DMS53 (cell line): ENCODE measurements at regions not wholly inside any gene's neighbourhood (a gene's known extent, or its start where the extent isn't known, plus 50 kb on each side); places are given as distances from the start of the nearest gene placed in this dataset.
"Not testable (repeated sequence)": the region's sequence is repeated elsewhere in the genome, so short reads cannot be mapped to it uniquely, and the experiment has no call there.

Experiments used
- DNase-seq: peaks from one replicate; lab custom pipeline; 2025; lab: John Stamatoyannopoulos, UW

DNA sequence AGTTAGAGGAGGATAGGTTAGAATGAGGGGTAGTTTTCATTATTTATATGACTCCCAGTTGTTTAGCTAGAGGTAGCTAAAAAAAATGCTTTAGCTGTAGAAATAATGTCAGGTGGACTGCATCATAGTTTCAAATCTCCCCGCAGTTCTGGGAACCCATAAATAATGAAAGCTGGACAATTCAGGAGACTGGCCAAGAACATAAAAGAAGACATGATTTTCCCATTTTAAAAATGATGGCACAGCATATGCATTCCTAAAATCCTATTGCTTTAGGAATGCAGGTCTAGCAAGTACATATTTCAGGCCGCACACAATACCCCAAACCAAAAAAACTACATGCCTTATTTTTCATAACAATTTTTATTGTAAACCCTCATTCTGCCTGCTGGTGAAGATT is 143.3 kb downstream of the CTH start:
- no peak for DNase-seq

DNA sequence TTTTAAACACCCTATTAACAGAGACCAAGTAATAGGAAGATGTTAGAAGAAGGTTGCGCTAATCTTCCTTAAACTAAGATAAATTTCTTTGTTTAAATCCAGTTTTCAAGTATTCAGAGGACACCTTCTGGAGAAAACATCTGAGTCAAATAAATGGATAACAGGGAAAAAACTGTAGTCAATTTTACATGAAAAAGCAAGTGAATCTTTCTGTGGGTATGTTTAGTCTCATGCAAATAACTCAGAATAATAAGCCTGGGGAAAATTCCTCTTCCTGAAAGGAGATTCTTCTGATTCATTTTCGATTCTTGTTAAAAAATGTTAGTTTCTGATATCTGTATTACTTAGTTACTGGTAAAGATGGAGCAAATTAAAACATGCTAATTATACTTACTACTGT is 145.5 kb downstream of the CTH start:
- DNase-seq, result no peak

DNA sequence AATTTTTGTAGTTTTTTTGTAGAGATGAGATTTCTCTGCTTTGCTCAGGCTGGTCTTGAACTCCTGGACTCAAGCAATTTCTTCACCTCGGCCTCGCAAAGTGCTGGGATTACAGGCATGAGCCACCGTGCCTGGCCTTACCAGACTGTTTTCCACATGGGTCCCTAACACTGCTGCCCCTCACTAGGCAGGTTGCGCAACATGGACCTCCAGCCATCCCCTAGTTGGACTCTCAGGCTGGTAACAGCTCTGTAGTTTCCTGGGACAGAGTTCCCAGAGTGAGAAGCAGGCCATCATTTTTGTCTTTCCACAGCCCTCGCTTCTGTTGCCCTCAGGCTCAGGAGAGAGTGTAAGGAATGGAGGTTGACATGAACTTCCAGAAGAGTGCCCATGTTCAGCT is 156.1 kb downstream of the CTH start:
- DNase-seq, result no peak

DNA sequence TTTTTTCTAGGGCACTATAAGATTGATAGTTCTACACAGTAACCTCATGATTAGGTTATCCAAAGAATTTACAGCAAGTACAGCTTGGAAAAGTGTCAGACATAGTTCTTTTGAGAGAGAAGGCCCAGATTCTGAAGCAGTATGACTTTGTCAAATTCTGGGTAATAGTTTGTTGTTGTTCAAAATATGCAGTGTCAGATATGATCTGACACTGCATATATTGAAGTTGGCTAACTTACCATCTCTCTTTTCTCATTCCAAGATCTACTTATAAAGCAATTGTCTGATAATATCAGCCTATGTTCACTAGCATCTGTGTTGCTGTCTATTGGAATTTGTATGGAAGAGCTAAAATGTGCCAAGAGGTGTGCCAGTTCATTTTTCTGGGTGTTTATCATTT is 160.1 kb downstream of the CTH start:
- DNase-seq, result no peak

DNA sequence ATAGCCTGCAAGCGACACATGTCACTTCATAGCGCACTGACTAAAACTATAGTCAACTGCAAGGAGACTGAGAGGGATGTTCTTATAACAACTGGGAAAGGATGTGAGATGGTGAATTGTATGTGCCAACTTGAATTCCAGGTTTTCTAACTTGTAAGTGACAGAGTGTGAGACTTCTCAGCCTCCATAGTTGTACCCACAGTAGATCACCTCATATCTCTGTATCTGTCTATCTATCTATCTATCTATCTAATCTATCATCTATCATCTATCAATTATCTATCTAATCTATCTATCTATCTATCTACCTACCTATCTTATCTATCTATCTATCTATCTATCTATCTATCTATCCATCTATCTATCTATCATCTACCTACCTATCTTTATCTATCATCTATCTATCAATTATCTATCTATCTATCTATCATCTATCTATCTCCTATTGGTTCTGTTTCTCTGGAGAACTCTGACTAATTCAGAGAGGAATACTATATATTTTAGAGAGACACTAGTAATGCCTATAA is 162.3 kb downstream of the CTH start:
- DNase-seq, result no peak

DNA sequence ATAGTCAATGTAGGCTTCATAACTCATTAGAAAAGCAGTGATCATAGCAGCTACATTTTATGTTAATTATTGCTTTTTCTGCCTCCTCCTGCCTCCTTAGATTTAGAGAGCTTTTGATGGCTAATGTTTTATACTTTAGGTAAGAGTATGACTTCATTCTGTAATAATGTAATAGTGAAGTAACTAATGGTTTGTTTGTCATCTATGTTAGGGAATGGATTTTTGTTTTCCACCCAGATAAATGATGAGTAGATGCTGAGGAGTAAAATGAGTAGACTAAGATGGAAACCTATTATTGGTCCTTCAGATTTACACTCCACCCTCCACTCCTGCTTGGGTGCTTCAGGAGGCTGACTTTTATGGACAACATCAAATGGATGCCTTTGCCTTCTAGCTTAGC is 170.6 kb downstream of the CTH start:
- DNase-seq, result no peak

DNA sequence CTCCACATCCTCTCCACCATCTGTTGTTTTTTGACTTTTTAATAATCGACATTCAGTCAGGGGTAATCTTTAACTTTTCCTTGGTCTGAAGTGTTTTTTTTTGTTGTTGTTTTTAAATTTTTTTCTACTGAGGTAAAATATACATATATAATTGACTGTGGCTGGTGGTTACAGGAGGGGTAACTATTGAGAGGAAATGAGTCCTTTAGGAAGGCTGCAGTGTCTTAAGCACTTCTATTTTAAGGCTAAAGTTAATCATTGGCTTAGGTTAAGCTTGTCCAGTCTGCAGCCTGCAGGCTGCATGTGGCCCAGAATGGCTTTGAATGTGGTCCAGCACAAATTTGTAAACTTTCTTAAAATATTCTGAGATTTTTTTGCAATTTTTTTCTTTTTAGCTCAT is 172.5 kb downstream of the CTH start:
- peak; percentile 76 for DNase-seq

DNA sequence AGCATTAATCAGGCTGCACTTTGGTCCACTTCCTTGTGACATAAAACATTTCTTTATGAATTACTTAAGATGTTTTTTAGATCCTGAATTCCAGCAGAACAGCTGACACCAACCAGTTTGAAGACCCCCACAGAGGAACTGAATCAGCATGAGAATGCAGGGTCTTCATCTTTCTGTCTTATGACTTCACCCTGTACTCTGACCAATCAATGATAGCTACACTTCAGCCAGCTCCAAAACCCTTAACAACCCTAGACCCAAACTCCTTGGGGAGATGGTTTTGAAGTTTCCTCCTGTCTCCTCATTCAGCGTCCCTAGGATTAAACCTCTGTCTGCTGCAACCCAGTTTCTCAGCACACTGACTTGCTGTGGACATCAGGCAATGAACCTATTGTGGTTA is 175.0 kb downstream of the CTH start:
- no peak for DNase-seq

DNA sequence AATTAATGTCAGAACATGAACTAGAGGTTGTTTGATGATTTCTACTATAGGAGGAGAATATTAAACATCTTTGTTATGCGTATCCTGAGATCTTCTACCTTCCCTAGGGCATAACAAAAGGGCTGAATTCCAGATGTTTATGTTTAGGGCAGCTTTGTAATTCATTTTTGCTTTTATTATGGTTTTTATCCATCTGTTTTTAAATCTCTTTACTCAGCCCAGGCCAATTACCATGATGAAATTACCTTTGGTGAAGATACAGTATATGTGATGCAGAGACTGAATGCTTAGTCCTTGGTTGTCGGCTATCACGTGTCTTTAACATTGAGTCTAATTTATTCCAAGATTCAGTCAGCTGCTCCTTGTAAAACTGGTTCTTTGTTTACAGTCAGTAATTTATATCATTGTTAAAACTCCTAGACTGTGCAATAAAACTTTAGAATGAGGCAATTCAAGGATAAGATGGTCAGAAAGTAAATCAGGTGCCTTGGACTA is 176.9 kb downstream of the CTH start:
- DNase-seq, result no peak

DNA sequence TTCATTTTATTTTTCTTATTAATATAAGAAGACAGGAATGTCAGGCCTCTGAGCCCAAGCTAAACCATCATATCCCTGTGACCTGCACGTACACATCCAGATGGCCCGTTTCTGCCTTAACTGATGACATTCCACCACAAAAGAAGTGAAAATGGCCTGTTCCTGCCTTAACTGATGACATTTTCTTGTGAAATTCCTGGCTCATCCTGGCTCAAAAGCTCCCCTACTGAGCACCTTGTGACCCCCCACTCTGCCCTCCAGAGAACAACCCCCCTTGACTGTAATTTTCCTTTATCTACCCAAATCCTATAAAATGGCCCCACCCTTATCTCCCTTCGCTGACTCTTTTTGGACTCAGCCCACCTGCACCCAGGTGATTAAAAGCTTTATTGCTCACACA is 182.5 kb downstream of the CTH start:
- not testable (repeated sequence) for DNase-seq

DNA sequence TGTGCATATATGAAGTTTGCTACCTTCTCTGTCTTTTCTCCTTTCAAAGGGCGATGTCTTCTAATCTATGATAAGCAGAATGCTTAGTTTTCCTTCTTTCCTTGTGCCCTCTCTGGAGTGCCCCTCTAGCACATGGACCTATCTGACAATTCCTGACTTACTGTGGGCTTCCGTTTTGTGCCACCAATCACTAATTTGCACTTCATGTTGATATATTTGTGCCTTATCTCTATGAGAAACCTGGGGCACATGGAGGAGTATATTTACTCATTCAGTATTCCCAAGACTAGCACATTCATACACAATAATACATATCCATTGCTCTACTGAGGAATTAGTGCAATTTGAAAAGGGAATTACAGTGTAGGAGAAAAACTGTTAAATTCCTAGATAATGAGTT is 197.7 kb downstream of the CTH start:
- no peak for DNase-seq

DNA sequence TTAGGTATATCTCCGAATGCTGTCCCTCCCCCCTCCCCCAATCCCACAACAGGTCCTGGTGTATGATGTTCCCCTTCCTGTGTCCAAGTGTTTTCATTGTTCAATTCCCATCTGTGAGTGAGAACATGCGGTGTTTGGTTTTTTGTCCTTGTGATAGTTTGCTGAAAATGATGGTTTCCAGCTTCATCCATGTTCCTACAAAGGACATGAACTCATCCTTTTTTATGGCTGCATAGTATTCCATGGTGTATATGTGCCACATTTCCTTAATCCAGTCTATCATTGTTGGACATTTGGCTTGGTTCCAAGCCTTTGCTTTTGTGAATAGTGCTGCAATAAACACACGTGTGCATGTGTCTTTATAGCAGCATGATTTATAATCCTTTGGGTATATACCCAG is 199.1 kb downstream of the CTH start:
- DNase-seq, result not testable (repeated sequence)

DNA sequence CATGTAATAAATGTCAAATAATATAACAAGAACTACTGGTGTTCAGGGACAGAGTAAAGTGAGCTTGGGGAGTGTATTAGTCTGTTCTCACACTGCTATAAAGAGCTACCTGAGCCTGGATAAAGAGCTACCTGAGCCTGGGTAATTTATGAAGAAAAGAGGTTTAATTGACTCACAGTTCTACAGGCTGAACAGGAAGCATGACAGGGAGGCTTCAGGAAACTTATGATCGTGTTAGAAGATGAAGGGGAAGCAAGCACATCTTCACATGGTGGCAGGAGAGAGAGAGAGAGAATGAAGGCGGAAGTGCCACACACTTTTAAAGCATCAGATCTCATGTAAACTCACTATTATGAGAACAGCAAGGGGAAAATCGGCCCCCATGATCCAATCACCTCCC is 205.9 kb downstream of the CTH start:
- no peak for DNase-seq

DNA sequence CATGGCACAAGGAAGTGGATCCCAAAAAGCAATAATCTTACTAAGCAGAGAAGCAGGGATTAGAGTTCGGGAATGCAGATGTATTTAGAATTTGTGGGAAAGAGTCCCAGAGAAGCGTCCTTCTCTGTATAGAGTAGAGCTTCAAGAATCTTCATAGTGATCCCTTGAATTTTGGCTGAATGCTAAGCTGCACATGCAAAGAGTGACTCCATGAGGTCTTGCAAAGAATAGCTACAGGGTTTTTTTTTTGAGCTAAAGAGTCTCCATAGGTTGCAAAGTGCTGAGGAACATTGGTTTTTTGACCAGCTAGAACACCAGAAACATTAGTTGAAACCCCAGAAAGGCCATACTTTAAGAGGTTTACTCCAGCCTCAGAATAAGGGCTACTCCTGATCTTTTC is 206.7 kb downstream of the CTH start:
- DNase-seq, result peak; percentile 45

DNA sequence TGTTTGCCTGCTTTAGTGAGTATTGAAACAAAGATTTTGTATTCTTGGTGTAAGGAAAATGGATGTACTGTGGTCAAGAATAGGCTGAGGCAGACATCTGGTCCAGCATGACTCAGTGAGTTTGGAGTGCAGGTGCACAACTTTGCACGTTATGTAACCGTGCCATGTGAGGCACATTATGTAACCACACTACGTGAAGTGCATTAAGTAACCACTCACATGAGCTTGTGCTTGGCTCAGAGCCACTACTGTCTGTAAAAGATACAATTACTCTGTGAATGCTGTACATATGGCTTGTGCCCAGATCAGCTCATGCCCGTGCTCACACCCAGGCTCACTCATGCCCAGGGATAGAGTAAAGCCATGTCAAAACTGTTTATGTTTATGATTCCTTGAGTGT is 216.8 kb downstream of the CTH start:
- peak; percentile 93 for DNase-seq

DNA sequence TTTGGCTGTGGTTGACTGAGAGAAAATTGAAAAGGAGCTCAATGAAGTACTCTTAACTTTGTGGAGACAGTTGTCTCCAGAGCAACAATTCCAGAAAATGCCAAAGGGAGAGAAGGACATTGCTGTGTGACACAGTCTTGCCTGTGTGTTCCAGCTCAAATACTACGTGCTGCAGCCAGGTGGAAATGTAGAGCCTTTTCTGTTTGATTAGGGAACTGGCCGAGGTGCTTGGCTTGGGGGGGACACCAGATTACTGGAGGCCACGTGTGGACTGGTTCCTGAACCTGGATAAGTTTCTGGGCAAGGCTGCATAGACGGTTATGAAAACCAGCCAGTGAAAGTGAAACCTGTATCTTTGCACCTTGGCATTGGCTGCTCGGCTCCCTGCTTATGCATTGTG is 217.9 kb downstream of the CTH start:
- DNase-seq, result peak; percentile 15

DNA sequence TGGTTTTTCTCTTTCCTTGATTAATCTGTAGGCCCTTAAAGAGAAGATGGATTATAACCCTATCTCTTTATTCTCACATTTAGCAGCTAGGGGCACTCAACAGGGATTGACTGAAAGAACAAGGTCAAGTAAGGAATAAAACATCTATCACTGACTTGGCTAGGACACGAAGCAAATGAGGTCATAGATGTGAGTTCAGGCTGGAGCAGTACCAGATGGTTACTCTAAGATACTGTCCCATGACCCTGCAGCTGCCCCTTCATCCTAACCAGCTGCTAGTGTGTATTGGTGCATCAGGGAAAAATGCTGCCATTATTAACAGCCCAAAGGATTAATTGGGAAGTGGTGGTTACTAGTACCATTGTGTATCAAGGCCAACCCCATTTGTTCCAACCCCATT is 221.9 kb downstream of the CTH start:
- DNase-seq, result peak; percentile 22

DNA sequence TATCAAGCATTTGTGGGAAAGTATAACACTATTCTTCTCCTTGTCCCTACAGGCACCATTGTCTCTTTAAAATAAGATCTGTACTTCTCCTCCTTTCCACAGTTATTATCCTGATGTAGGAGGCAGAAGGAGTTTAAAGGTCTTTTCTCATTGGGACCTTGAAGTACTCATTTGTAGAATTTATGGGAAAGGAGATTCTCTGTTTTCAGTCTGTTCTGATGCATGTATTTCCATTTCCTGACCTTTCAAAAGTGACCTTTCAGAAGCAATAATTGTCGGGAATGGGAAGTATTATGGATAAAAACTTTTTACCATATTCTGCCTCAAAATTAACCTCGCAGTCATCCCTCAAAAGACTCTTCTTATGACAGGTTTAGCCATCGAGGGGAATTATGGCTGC is 224.8 kb downstream of the CTH start:
- DNase-seq, result no peak

DNA sequence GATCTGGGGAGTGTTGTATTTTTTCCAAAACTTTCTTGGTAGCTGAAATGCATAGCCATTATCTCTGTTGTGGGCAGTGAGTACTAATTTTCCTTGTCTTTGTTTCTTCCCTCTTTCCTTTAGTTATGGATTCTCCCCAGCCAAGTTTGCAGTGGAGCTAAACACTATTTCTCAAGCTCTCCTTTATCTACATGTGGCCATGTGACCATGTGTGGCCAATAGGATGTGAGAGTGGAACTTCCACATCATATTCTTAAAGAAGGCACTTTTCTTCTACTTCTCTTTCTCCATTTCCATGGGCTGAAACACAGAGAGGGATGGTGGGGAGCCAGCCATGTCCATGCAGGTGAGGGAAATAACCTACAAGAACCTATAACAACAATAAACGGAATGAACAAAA is 230.8 kb downstream of the CTH start:
- no peak for DNase-seq

DNA sequence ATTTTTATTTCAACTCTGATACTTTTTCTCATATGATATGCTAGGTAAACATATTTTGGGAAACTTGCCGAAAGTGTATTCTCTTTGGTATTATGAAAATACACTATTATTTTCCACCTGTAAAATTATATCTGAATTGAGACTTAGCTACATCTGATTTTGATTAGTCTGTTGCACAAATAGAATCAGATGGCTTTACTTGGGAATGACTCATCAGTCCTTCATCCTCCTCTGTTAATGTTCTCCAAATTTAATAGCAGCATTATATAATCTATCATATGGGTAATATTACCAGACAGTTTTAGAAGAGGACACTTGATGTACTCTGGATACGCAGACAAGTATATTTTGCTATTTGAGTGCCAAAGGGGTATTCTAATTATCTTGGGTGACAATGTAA is 245.3 kb downstream of the CTH start:
- DNase-seq, result no peak

DNA sequence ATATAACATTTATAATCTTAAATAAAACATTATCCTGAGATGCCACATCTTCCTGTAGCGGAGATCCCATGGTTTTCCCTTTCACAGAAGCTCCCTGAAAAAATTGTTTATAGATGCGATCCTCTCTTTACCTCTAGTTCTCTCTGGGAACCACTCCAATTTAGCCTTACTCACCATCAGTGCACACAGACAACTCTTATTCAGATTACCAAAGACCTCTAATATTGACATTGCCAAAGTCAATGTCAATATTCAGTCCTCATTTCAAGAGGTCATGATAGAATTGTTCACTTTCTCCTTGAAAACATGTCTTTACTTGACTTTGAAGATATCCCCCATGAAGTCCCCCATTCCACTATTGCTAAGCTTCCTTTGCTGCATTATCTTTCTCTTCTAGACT is 248.8 kb downstream of the CTH start:
- DNase-seq, result peak; percentile 78

DNA sequence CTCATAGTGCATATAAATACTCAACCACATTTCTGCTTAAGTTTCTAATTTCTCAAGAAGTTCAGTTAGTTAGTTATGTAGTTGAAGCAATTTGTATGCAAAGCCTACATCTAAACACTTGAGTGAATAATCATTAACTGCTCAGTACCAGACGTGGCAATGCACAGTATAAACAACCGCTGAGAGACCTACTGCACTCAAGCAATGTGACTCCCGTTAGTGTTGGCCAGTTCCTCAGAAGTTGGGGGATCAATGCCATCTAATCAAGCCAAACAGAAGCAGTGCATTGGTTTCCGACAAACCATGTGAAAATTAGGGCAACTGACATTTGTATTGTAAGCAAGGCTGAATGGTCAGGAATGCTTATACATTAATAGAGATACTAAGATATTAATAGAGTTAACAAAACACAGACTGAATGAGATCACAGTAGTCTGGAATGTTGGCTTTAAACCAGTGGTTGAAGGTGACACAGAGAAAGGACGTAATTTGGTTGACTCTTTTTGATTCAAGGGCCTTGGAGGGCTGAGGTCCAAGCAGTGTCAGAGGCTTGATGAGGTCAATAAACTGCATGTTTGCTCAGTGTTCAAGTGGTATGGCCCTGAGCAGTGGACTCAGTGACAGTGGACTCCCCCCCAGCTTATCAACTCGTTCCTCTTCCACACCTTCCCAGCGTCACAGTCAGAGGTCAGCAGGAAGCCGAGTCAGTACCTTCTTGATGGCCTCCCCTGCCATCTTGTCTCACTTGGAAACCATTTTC is 255.5 kb downstream of the CTH start:
- DNase-seq, result peak; percentile 94

DNA sequence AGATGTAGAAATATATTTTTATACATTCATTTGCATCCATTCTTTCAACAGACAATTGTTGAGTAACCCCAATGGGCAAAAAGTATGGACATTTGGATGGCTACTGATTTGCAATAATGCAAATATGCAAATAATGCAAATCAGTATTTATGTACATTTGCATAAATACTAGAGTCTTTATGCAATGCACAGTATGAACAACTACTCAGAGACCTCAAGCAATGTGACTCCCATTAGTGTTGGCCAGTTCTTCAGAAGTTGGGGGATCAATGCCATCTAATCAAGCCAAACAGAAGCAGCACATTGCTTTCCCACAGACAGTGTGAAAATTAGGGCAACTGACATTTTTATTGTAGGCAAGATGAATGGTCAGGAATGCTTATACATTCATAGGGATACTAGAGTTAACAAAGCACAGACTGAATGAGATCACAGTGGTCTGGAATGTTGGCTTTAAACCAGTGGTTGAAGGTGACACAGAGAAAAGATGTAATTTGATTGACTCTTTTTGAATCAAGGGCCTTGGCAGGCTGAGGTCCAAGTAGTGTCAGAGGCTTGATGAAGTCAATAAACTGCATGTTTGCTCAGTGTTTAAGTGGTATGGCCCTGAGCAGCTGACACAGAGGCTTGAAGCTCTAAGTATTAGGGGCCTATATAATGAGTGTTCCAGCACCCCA is 256.6 kb downstream of the CTH start:
- peak; percentile 93 for DNase-seq

DNA sequence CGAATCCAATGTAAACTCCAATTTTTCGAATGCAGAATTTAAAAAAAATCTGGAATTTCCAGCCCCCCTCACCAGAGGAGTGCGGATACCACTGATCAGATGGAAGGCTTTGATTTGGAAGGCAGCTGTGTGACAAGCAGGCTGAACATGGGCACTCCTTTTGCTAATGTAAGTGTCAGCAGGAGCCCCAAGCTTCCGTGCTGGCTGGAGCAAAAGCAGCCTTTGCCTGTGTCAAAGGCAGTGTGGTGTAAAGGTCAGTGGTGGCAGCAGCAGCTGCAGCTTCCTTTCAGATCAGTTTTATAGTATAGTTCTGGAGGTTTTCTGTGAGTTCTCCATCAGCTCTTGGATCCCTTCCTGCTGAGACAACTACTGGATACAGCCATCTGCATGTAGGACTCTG is 259.9 kb downstream of the CTH start:
- no peak for DNase-seq
